ENCODE measurements at regions not wholly inside any gene's neighbourhood (a gene's known extent, or its start where the extent isn't known, plus 50 kb on each side); places are given as distances from the start of the nearest gene placed in this dataset.

DNA sequence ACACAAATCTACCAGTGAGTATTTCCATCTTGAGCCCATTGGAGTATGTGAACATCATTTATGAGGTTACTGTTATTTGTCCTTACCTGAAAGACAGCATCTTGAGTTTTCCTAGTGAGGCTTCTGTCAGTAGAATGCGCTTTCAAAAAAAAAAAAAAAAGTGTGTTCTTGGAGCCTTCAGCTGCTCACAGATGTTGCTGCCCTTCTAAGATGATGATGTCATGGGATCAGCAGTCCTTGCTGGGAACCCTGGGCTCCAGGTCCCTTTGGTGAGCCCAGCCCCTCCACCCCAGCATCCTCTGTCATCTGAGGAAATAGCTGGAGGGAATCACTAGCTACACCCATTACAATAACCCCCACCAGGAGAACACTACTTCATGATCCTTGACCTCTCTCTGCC lies 83.3 kb downstream of the ATPSCKMT start:
- Histone ChIP-seq H3K9me3 (peaks cover 0 to 44% (median 0%) of the 10 kb centered on the region in 3 donors), H3K27ac (no peak overlapping the region), H3K4me3 (no peak overlapping the region), H3K4me1 (no peaks in the 10 kb centered on the region), H3K36me3 (no peaks in the 10 kb centered on the region), H3K27me3 (no peaks in the 10 kb centered on the region)
- no peak for ATAC-seq
- WGBS, 2 donors (ENCODE audit: low coverage in 1 of 2) = 100% methylated on average over 1 of the region's 1 CpG; no CpG with 5 or more reads in 1 of the 2 donors
- TF ChIP-seq, protein P1, sequence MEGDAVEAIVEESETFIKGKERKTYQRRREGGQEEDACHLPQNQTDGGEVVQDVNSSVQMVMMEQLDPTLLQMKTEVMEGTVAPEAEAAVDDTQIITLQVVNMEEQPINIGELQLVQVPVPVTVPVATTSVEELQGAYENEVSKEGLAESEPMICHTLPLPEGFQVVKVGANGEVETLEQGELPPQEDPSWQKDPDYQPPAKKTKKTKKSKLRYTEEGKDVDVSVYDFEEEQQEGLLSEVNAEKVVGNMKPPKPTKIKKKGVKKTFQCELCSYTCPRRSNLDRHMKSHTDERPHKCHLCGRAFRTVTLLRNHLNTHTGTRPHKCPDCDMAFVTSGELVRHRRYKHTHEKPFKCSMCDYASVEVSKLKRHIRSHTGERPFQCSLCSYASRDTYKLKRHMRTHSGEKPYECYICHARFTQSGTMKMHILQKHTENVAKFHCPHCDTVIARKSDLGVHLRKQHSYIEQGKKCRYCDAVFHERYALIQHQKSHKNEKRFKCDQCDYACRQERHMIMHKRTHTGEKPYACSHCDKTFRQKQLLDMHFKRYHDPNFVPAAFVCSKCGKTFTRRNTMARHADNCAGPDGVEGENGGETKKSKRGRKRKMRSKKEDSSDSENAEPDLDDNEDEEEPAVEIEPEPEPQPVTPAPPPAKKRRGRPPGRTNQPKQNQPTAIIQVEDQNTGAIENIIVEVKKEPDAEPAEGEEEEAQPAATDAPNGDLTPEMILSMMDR (IDR thresholded peaks at IDR 0.05) = no peak
- no peak for TF ChIP-seq POLR2AphosphoS5 (IDR thresholded peaks at IDR 0.05)

DNA sequence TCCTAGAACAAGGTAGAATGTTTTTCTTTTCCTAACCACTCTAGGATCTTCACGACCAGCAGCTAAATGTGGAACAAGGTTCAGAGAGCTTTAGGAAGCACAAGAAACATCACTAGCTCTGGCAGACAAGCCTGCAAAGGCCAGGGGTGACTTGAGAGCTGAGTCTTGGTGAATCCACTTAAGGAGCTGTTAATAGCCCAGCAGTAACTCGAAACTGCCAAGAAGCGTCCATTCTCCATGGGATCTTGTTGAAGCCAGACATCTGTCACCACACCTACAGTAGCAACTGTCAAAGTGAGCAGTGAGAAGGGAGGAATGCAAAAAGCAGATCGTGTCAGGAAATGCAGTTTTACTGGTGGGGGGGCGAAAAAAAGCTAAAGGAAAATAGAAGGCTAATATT lies 87.2 kb downstream of the ATPSCKMT start:
- Histone ChIP-seq H3K4me1 (no peaks in the 10 kb centered on the region), H3K4me3 (no peak overlapping the region), H3K36me3 (no peaks in the 10 kb centered on the region), H3K27ac (no peak overlapping the region), H3K27me3 (peaks cover 9% of the 10 kb centered on the region), H3K9me3 (peaks cover 0 to 39% (median 0%) of the 10 kb centered on the region in 3 donors)
- TF ChIP-seq POLR2A (IDR thresholded peaks at IDR 0.05) (no peak), POLR2AphosphoS5 (IDR thresholded peaks at IDR 0.05) (no peak), EP300 (IDR thresholded peaks at IDR 0.05) (no peak)
- TF ChIP-seq, protein P1 (IDR thresholded peaks at IDR 0.05) = no peak
- WGBS, 2 donors (ENCODE audit: low coverage in 1 of 2) = 28 to 60% methylated on average over 1 to 5 of the region's 5 CpGs
- ATAC-seq = no peak

DNA sequence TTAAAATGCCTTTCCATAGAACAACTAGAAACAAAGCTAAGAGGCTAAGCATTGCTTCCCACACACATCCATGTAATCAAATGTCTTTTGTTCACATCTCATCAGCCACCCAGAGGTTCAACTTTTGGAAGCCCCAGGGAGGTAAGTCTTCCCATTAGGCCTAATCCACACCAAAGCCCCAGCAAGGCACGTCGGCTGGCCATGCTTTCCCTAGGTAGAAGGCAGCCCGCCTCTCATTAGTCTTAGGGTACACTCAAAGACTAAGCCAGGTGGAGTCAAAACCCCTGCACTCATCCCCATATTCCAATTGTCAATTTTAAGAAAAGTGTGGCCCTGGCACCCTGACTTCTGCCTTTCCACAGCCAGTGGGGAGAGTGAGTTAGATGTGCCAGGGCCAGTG lies 87.9 kb downstream of the ATPSCKMT start:
- Histone ChIP-seq H3K9me3 (peaks cover 0 to 34% (median 0%) of the 10 kb centered on the region in 3 donors), H3K27me3 (peaks cover 9% of the 10 kb centered on the region), H3K4me1 (no peaks in the 10 kb centered on the region), H3K36me3 (no peaks in the 10 kb centered on the region), H3K27ac (no peak overlapping the region), H3K4me3 (no peak overlapping the region)
- TF ChIP-seq EP300 (IDR thresholded peaks at IDR 0.05) (no peak), POLR2A (IDR thresholded peaks at IDR 0.05) (no peak), POLR2AphosphoS5 (IDR thresholded peaks at IDR 0.05) (no peak)
- TF ChIP-seq, protein P1 (IDR thresholded peaks at IDR 0.05) = no peak
- 62% methylated on average over 3 of the region's 3 CpGs; no CpG with 5 or more reads in 1 of the 2 donors for WGBS, 2 donors (ENCODE audit: low coverage in 1 of 2)
- ATAC-seq = no peak

DNA sequence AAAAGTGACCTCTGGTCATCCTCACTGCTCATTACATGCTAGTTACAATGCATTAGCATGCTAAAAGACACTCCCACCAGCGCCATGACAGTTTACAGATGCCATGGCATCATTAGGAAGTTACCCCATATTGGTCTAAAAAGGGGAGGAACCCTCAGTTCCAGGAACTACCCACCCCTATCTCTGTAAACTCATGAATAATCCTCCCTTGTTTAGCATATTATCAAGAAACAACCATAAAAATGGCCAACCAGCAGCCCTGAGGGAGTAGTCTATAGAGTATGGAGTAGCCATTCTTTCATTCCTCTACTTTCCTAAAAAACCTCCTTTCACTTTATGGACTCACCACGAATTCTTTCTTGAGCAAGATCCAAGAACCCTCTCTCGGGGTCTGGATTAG lies 89.4 kb downstream of the ATPSCKMT start:
- Histone ChIP-seq H3K9me3 (peaks cover 0 to 18% (median 0%) of the 10 kb centered on the region in 3 donors), H3K36me3 (no peaks in the 10 kb centered on the region), H3K4me3 (no peak overlapping the region), H3K27ac (no peak overlapping the region), H3K27me3 (peaks cover 9% of the 10 kb centered on the region), H3K4me1 (no peaks in the 10 kb centered on the region)
- no peak for TF ChIP-seq POLR2AphosphoS5 (IDR thresholded peaks at IDR 0.05)
- no peak for TF ChIP-seq EP300 (IDR thresholded peaks at IDR 0.05)
- no peak for TF ChIP-seq POLR2A (IDR thresholded peaks at IDR 0.05)
- TF ChIP-seq, protein P1 (IDR thresholded peaks at IDR 0.05) = no peak
- no peak for ATAC-seq
- 88 to 95% methylated on average over 3 of the region's 3 CpGs for WGBS, 2 donors (ENCODE audit: low coverage in 1 of 2)

DNA sequence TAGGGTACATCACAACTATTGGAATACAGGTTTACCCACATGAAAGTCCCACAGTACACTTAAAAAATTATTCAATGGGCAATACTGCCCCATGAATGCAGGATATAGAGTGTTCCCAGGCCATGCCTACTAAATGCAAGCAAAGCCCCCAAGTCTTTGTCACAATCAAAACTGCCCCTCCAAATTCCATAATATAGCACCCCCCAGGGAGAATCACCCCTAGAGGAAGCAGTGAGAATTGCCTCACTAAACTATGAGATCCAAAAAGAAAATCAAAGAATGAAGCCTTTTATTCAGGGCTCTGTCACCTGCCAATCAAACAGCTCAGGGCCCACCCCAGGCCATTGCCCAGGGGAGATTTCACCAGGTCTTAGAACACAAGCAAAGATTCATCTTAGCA lies 90.8 kb downstream of the ATPSCKMT start:
- Histone ChIP-seq H3K4me3 (no peak overlapping the region), H3K27me3 (peaks cover 9% of the 10 kb centered on the region), H3K9me3 (peaks cover 0 to 5% (median 0%) of the 10 kb centered on the region in 3 donors), H3K36me3 (no peaks in the 10 kb centered on the region), H3K27ac (no peak overlapping the region), H3K4me1 (no peaks in the 10 kb centered on the region)
- no peak for TF ChIP-seq EP300 (IDR thresholded peaks at IDR 0.05)
- TF ChIP-seq POLR2A (IDR thresholded peaks at IDR 0.05) = no peak
- TF ChIP-seq, protein P1 (IDR thresholded peaks at IDR 0.05) = no peak
- ATAC-seq = no peak

Measured in gastroesophageal sphincter (tissue), 4 donors.